ENCODE measurements at regions not wholly inside any gene's neighbourhood (a gene's known extent, or its start where the extent isn't known, plus 50 kb on each side); places are given as distances from the start of the nearest gene placed in this dataset.

DNA sequence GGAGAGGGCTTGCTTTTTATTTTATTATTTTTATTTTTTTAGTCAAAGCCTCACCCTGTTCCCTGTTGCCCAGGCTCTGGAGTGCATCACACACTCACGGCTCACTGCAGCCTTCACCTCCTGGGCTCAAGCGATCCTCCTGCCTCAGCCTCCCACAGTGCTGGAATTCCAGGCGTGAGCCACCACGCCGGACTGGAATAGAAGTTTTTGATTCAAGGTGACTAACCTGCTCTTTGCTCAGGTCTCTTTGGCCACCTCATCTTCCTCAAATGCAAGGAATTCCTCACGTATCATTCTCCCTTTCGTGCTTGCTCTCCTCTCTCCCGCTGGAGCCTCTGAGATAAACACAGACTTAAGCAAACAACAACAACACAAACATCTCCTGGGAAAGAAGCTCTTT lies 636.8 kb downstream of the ADCYAP1 start:
- no peak for TF ChIP-seq POLR2A (IDR thresholded peaks at IDR 0.05)
- TF ChIP-seq, protein P1, sequence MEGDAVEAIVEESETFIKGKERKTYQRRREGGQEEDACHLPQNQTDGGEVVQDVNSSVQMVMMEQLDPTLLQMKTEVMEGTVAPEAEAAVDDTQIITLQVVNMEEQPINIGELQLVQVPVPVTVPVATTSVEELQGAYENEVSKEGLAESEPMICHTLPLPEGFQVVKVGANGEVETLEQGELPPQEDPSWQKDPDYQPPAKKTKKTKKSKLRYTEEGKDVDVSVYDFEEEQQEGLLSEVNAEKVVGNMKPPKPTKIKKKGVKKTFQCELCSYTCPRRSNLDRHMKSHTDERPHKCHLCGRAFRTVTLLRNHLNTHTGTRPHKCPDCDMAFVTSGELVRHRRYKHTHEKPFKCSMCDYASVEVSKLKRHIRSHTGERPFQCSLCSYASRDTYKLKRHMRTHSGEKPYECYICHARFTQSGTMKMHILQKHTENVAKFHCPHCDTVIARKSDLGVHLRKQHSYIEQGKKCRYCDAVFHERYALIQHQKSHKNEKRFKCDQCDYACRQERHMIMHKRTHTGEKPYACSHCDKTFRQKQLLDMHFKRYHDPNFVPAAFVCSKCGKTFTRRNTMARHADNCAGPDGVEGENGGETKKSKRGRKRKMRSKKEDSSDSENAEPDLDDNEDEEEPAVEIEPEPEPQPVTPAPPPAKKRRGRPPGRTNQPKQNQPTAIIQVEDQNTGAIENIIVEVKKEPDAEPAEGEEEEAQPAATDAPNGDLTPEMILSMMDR (IDR thresholded peaks at IDR 0.05), result no peak
- TF ChIP-seq POLR2AphosphoS5 (IDR thresholded peaks at IDR 0.05; ENCODE audit: insufficient read depth in 1 of 2, low read depth in 1 of 2), result no peak
